HT1080 (cell line): ENCODE measurements at regions not wholly inside any gene's neighbourhood (a gene's known extent, or its start where the extent isn't known, plus 50 kb on each side); places are given as distances from the start of the nearest gene placed in this dataset.

Experiments
- DNase-seq: peaks from one replicate; pipeline ENCODE4 v3.0.0-alpha.2; 2015; ENCODE audit warnings: low read depth

GRCh38 chr13:61766667-61767058 lies 351.0 kb upstream of the PCDH20 start:
- DNase-seq, result no peak

GRCh38 chr13:61765940-61766666 lies 350.5 kb upstream of the PCDH20 start:
- DNase-seq, result no peak

- peak; percentile 7 for DNase-seq
Observed at GRCh38 chr13:61765181-61765742, 349.6 kb upstream of the PCDH20 start.

- no peak for DNase-seq
Observed at GRCh38 chr13:61761690-61762089, 346.0 kb upstream of the PCDH20 start.

GRCh38 chr13:61760102-61760501 lies 344.5 kb upstream of the PCDH20 start:
- DNase-seq, result no peak

- no peak for DNase-seq
Observed at GRCh38 chr13:61756031-61756430, 340.4 kb upstream of the PCDH20 start.

GRCh38 chr13:61751039-61751438 lies 335.4 kb upstream of the PCDH20 start:
- DNase-seq, result no peak

GRCh38 chr13:61738236-61738750 lies 322.6 kb upstream of the PCDH20 start:
- DNase-seq, result no peak

- no peak for DNase-seq
Observed at GRCh38 chr13:61734683-61735082, 319.0 kb upstream of the PCDH20 start.

GRCh38 chr13:61728471-61728870 lies 312.8 kb upstream of the PCDH20 start:
- peak; percentile 13 for DNase-seq

GRCh38 chr13:61727767-61728166 lies 312.1 kb upstream of the PCDH20 start:
- peak; percentile 57 for DNase-seq

GRCh38 chr13:61725806-61726205 lies 310.2 kb upstream of the PCDH20 start:
- DNase-seq, result no peak

GRCh38 chr13:61722119-61722518 lies 306.5 kb upstream of the PCDH20 start:
- no peak for DNase-seq

- DNase-seq, result no peak
Observed at GRCh38 chr13:61712621-61713020, 297.0 kb upstream of the PCDH20 start.

- DNase-seq, result no peak
Observed at GRCh38 chr13:61709258-61709657, 293.6 kb upstream of the PCDH20 start.

GRCh38 chr13:61706899-61707298 lies 291.2 kb upstream of the PCDH20 start:
- DNase-seq, result no peak

GRCh38 chr13:61700620-61701019 lies 285.0 kb upstream of the PCDH20 start:
- no peak for DNase-seq

GRCh38 chr13:61700181-61700580 lies 284.5 kb upstream of the PCDH20 start:
- DNase-seq, result no peak

- no peak for DNase-seq
Observed at GRCh38 chr13:61696676-61697075, 281.0 kb upstream of the PCDH20 start.

GRCh38 chr13:61695147-61695546 lies 279.5 kb upstream of the PCDH20 start:
- peak; percentile 74 for DNase-seq

- DNase-seq, result no peak
Observed at GRCh38 chr13:61692691-61693090, 277.0 kb upstream of the PCDH20 start.

- DNase-seq, result peak; percentile 49
Observed at GRCh38 chr13:61685682-61686012, 270.0 kb upstream of the PCDH20 start.

GRCh38 chr13:61684976-61685681 lies 269.5 kb upstream of the PCDH20 start:
- DNase-seq, result no peak
